ENCODE measurements at regions not wholly inside any gene's neighbourhood (a gene's known extent, or its start where the extent isn't known, plus 50 kb on each side); places are given as distances from the start of the nearest gene placed in this dataset.
A peak's percentile ranks its signal among the peaks of the same experiment; 100 is the strongest.

DNA sequence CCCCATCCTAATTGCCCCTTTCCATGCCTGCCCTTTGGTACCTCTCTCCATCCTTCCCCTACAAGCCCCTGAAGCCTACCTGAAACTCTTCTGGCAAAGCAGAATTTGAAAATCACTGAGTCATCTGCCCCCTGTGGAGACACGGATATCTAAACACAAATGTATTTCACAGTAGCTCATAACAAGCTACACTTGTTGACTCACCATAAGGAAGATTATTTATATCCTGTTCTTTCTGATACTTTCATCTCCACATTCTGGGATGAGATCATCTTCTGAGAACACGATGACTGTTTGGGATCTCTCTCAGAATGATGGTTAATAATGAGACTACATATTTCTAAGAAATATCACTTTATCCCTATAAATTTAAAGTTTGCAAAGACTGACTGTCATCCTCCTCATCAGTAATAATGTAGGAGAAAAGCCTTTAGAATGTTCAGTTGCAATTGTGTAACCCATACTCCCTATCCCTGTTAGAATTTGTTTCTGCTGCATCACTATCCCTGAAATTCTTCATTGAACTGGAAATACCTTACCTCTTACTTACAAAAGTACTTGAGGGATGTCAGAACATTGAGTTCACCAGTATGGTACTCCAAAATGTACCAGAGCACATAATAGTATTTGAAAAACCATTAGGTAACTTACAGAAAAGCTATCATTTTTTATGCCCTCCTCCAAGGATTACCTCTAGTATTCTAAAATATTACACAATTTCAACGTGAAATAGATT is 116.1 kb upstream of the IL12A start:
- Histone ChIP-seq H3K4me1 (ENCODE audit: control insufficient read depth, extremely low read depth, insufficient read depth, low read length) (peaks cover 13% of the 10 kb centered on the region), H3K9ac (ENCODE audit: insufficient read depth, low read length) (no peak overlapping the region), H3K27me3 (ENCODE audit: control insufficient read depth, insufficient read depth, low read length) (no peaks in the 10 kb centered on the region), H3K4me3 (replicated peaks in 1 of 4; ENCODE audit: control extremely low read depth in 1 of 4, insufficient read depth in 1 of 4, low read depth in 3 of 4, low read length in 4 of 4) (no peak overlapping the region), H3K27ac (ENCODE audit: insufficient read depth, low read length) (peak overlapping the region; percentile 60), H4K20me1 (ENCODE audit: control insufficient read depth, extremely low read depth, insufficient read depth, low read length) (no peaks in the 10 kb centered on the region), H3K9me3 (ENCODE audit: control insufficient read depth, insufficient read depth, low read depth, low read length) (no peaks in the 10 kb centered on the region), H3K4me2 (ENCODE audit: extremely low read depth, insufficient read depth, low read length) (peak overlapping the region; percentile 51), H3K79me2 (ENCODE audit: control insufficient read depth, insufficient read depth, low read length) (peaks cover 17% of the 10 kb centered on the region), H3K36me3 (ENCODE audit: control insufficient read depth, insufficient read depth, low read length) (no peaks in the 10 kb centered on the region), H2AFZ (ENCODE audit: low read length) (no peak overlapping the region)
- peak; percentile 84 to 93 for DNase-seq (ENCODE audit: low read depth in 2 of 2)
- TF ChIP-seq EZH2 (IDR thresholded peaks at IDR 0.05; ENCODE audit: low read length, missing control alignments), result no peak
- peak; percentile 20 to 37 for TF ChIP-seq CTCF (conservative IDR thresholded peaks at IDR 0.05 in 1 of 2, IDR thresholded peaks at IDR 0.05 in 1 of 2; ENCODE audit: low read depth in 1 of 2, low read length in 2 of 2)

- no peak for TF ChIP-seq EZH2 (IDR thresholded peaks at IDR 0.05; ENCODE audit: low read length, missing control alignments)
- no peak for TF ChIP-seq CTCF (conservative IDR thresholded peaks at IDR 0.05 in 1 of 2, IDR thresholded peaks at IDR 0.05 in 1 of 2; ENCODE audit: low read depth in 1 of 2, low read length in 2 of 2)
- Histone ChIP-seq H4K20me1 (ENCODE audit: control insufficient read depth, extremely low read depth, insufficient read depth, low read length) (no peaks in the 10 kb centered on the region), H2AFZ (ENCODE audit: low read length) (no peak overlapping the region), H3K36me3 (ENCODE audit: control insufficient read depth, insufficient read depth, low read length) (no peaks in the 10 kb centered on the region), H3K27me3 (ENCODE audit: control insufficient read depth, insufficient read depth, low read length) (no peaks in the 10 kb centered on the region), H3K79me2 (ENCODE audit: control insufficient read depth, insufficient read depth, low read length) (peaks cover 19% of the 10 kb centered on the region), H3K27ac (ENCODE audit: insufficient read depth, low read length) (no peak overlapping the region), H3K9ac (ENCODE audit: insufficient read depth, low read length) (no peak overlapping the region), H3K4me3 (replicated peaks in 1 of 4; ENCODE audit: control extremely low read depth in 1 of 4, insufficient read depth in 1 of 4, low read depth in 3 of 4, low read length in 4 of 4) (no peak overlapping the region), H3K4me2 (ENCODE audit: extremely low read depth, insufficient read depth, low read length) (no peak overlapping the region), H3K9me3 (ENCODE audit: control insufficient read depth, insufficient read depth, low read depth, low read length) (no peaks in the 10 kb centered on the region), H3K4me1 (ENCODE audit: control insufficient read depth, extremely low read depth, insufficient read depth, low read length) (peaks cover 21% of the 10 kb centered on the region)
- DNase-seq (ENCODE audit: low read depth in 2 of 2), result peak in 1 of 2 donors; percentile 43
Observed at GRCh38 chr3:159875116-159875515, 113.5 kb upstream of the IL12A start.

GRCh38 chr3:159877924-159878323 is 110.7 kb upstream of the IL12A start:
- DNase-seq (ENCODE audit: low read depth in 2 of 2), result peak in 1 of 2 donors; percentile 91
- TF ChIP-seq CTCF (conservative IDR thresholded peaks at IDR 0.05 in 1 of 2, IDR thresholded peaks at IDR 0.05 in 1 of 2; ENCODE audit: low read depth in 1 of 2, low read length in 2 of 2) (no peak), EZH2 (IDR thresholded peaks at IDR 0.05; ENCODE audit: low read length, missing control alignments) (no peak)
- H4K20me1 ChIP-seq (ENCODE audit: control insufficient read depth, extremely low read depth, insufficient read depth, low read length), result no peaks in the 10 kb centered on the region
- peaks cover 20% of the 10 kb centered on the region for H3K4me1 ChIP-seq (ENCODE audit: control insufficient read depth, extremely low read depth, insufficient read depth, low read length)
- H3K9ac ChIP-seq (ENCODE audit: insufficient read depth, low read length), result no peak overlapping the region
- no peak overlapping the region for H3K27ac ChIP-seq (ENCODE audit: insufficient read depth, low read length)
- no peak overlapping the region for H2AFZ ChIP-seq (ENCODE audit: low read length)
- H3K79me2 ChIP-seq (ENCODE audit: control insufficient read depth, insufficient read depth, low read length), result peaks cover 26% of the 10 kb centered on the region
- no peak overlapping the region for H3K4me3 ChIP-seq (replicated peaks in 1 of 4; ENCODE audit: control extremely low read depth in 1 of 4, insufficient read depth in 1 of 4, low read depth in 3 of 4, low read length in 4 of 4)
- no peak overlapping the region for H3K4me2 ChIP-seq (ENCODE audit: extremely low read depth, insufficient read depth, low read length)
- H3K36me3 ChIP-seq (ENCODE audit: control insufficient read depth, insufficient read depth, low read length), result no peaks in the 10 kb centered on the region
- no peaks in the 10 kb centered on the region for H3K27me3 ChIP-seq (ENCODE audit: control insufficient read depth, insufficient read depth, low read length)
- H3K9me3 ChIP-seq (ENCODE audit: control insufficient read depth, insufficient read depth, low read depth, low read length), result no peaks in the 10 kb centered on the region
